CD14-positive monocyte (primary cell): ENCODE measurements at regions not wholly inside any gene's neighbourhood (a gene's known extent, or its start where the extent isn't known, plus 50 kb on each side); places are given as distances from the start of the nearest gene placed in this dataset.

Experiments used
- DNase-seq, 3 donors: peaks; one replicate each; pipeline ENCODE4 v3.0.0-alpha.2; 2011 to 2022
- H2AFZ ChIP-seq: 2 replicates; pipeline ENCODE4 v1.6.0; 2012; ENCODE audit warnings: mild to moderate bottlenecking, low read depth, low read length, inconsistent platforms; ENCODE audit not compliant: insufficient read depth, poor library complexity, severe bottlenecking
- H3K27ac ChIP-seq, 2 donors: 1 replicate in 1 of 2; 2 replicates in 1 of 2; pipeline ENCODE4 v1.5.1; 2012 to 2013; ENCODE audit warnings: low read length in 2 of 2, control low read depth in 1 of 2, inconsistent platforms in 1 of 2, low read depth in 1 of 2, mild to moderate bottlenecking in 1 of 2
- H3K27me3 ChIP-seq, 2 donors: one replicate each; pipeline versions ENCODE4 v1.6.0 to v1.6.1; 2011 to 2013; ENCODE audit warnings: low read length in 2 of 2; ENCODE audit not compliant: control insufficient read depth in 2 of 2, insufficient read depth in 2 of 2
- H3K36me3 ChIP-seq, 2 donors: replicated peaks in 1 of 2; 1 replicate in 1 of 2; 2 replicates in 1 of 2; pipeline versions ENCODE4 v1.5.1 to v1.6.1; 2012 to 2013; ENCODE audit warnings: low read length in 2 of 2, control low read depth in 1 of 2, inconsistent platforms in 1 of 2, mild to moderate bottlenecking in 1 of 2; ENCODE audit not compliant: insufficient read depth in 2 of 2, control insufficient read depth in 1 of 2
- H3K4me1 ChIP-seq, 2 donors: 1 replicate in 1 of 2; 2 replicates in 1 of 2; pipeline versions ENCODE4 v1.5.1 to v1.6.1; 2012 to 2013; ENCODE audit warnings: low read length in 2 of 2, control low read depth in 1 of 2, inconsistent platforms in 1 of 2, mild to moderate bottlenecking in 1 of 2, moderate library complexity in 1 of 2; ENCODE audit not compliant: insufficient read depth in 2 of 2, control insufficient read depth in 1 of 2
- H3K4me2 ChIP-seq: replicated peaks from 2 replicates; pipeline ENCODE3; 2012; ENCODE audit warnings: low read length, moderate library complexity, mild to moderate bottlenecking; ENCODE audit not compliant: poor library complexity, severe bottlenecking; ENCODE audit errors: extremely low read depth
- H3K4me3 ChIP-seq, 3 experiments: fragments of 200-600 bp in 1 of 3; sonication (generic) in 1 of 3; replicated peaks in 1 of 3; 1 replicate in 2 of 3; 2 replicates in 1 of 3; pipeline ENCODE4 v1.5.1; 2011 to 2013; ENCODE audit warnings: low read length in 3 of 3, mild to moderate bottlenecking in 3 of 3, control low read depth in 2 of 3, low read depth in 2 of 3, inconsistent platforms in 1 of 3, moderate library complexity in 1 of 3
- H3K79me2 ChIP-seq: 2 replicates; pipeline ENCODE4 v1.6.0; 2012; ENCODE audit warnings: mild to moderate bottlenecking, control low read depth, inconsistent platforms, low read length, moderate library complexity; ENCODE audit not compliant: insufficient read depth
- H3K9ac ChIP-seq: 2 replicates; pipeline ENCODE4 v1.6.0; 2017; ENCODE audit warnings: low read length, mild to moderate bottlenecking; ENCODE audit not compliant: insufficient read depth, poor library complexity, severe bottlenecking
- H3K9me3 ChIP-seq, 2 donors: replicated peaks in 1 of 2; 1 replicate in 1 of 2; 2 replicates in 1 of 2; pipeline versions ENCODE4 v1.5.1 to v1.6.1; 2012 to 2013; ENCODE audit warnings: low read length in 2 of 2, control low read depth in 1 of 2; ENCODE audit not compliant: control insufficient read depth in 1 of 2, insufficient read depth in 1 of 2
- H4K20me1 ChIP-seq: 2 replicates; pipeline ENCODE4 v1.6.0; 2012; ENCODE audit warnings: mild to moderate bottlenecking, low read length, control low read depth, moderate library complexity; ENCODE audit not compliant: insufficient read depth
- H3K27ac Mint-ChIP-seq, 7 donors: one replicate each; pipeline ENCODE4 v1.8.0; 2020; ENCODE audit warnings: mild to moderate bottlenecking in 7 of 7, mixed read lengths in 7 of 7, moderate library complexity in 6 of 7, inconsistent platforms in 2 of 7
- H3K27me3 Mint-ChIP-seq, 3 donors: one replicate each; pipeline ENCODE4 v1.8.0; 2021 to 2022; ENCODE audit warnings: low read depth in 3 of 3, mild to moderate bottlenecking in 3 of 3, mixed read lengths in 3 of 3, moderate library complexity in 3 of 3, inconsistent platforms in 1 of 3
- H3K36me3 Mint-ChIP-seq, 2 donors: one replicate each; pipeline ENCODE4 v1.8.0; 2020; ENCODE audit warnings: mixed read lengths in 2 of 2, inconsistent platforms in 1 of 2, mild to moderate bottlenecking in 1 of 2
- H3K4me1 Mint-ChIP-seq: one replicate; pipeline ENCODE4 v1.8.0; 2020; ENCODE audit warnings: mild to moderate bottlenecking, mixed read lengths
- H3K4me3 Mint-ChIP-seq, 2 donors: one replicate each; pipeline ENCODE4 v1.8.0; 2020; ENCODE audit warnings: mild to moderate bottlenecking in 2 of 2, mixed read lengths in 2 of 2, moderate library complexity in 1 of 2
- H3K9me3 Mint-ChIP-seq, 7 donors: one replicate each; pipeline ENCODE4 v1.8.0; 2020 to 2022; ENCODE audit warnings: mixed read lengths in 7 of 7, mild to moderate bottlenecking in 6 of 7, moderate library complexity in 6 of 7, inconsistent platforms in 2 of 7
- CTCF ChIP-seq: fragments of 200-600 bp; IDR thresholded peaks from one replicate; pipeline ENCODE4 v1.8.0; 2022; ENCODE audit warnings: antibody characterized with exemption, mild to moderate bottlenecking
- WGBS: methylation state at CpG from one replicate; pipeline ENCODE4 v1.1.5; 2013; ENCODE audit warnings: missing lambda C conversion rate; ENCODE audit not compliant: insufficient coverage; 5-methylcytosine and 5-hydroxymethylcytosine counted together
- intact Hi-C, 2 donors: fragments of 100-400 bp; cut with micrococcal nuclease; formaldehyde crosslinking; loops; one replicate each; pipeline versions ENCODE4 v1.15.0 to v1.15.1; 2023

GRCh38 chr2:137842430-137842829 is 121.8 kb upstream of the HNMT start:
- no peak for TF ChIP-seq CTCF
- no peak for DNase-seq
- H3K9me3 Mint-ChIP-seq = peaks cover 0 to 2% (median 0%) of the 10 kb centered on the region in 7 donors

GRCh38 chr2:137842952-137843351 is 121.3 kb upstream of the HNMT start:
- peaks cover 0 to 2% (median 0%) of the 10 kb centered on the region in 7 donors for H3K9me3 Mint-ChIP-seq
- H3K36me3 ChIP-seq = no peaks in the 10 kb centered on the region
- H3K4me3 ChIP-seq = no peak overlapping the region
- TF ChIP-seq CTCF = no peak
- no peak overlapping the region for H3K4me2 ChIP-seq
- H4K20me1 ChIP-seq = no peaks in the 10 kb centered on the region
- H3K27me3 ChIP-seq = no peaks in the 10 kb centered on the region
- no peaks in the 10 kb centered on the region for H3K36me3 Mint-ChIP-seq
- no CpG with 5 or more reads among the region's 3 CpGs for WGBS
- H3K27ac Mint-ChIP-seq = no peak overlapping the region
- no peak for DNase-seq
- H3K27ac ChIP-seq = no peak overlapping the region
- H3K4me1 ChIP-seq = no peaks in the 10 kb centered on the region
- no peak overlapping the region for H3K9ac ChIP-seq
- H3K9me3 ChIP-seq = no peaks in the 10 kb centered on the region
- H3K27me3 Mint-ChIP-seq = peaks cover 0 to 3% (median 0%) of the 10 kb centered on the region in 3 donors
- intact Hi-C loops = no loop called here
- H3K4me1 Mint-ChIP-seq = no peaks in the 10 kb centered on the region
- no peaks in the 10 kb centered on the region for H3K79me2 ChIP-seq
- no peak overlapping the region for H3K4me3 Mint-ChIP-seq
- no peak overlapping the region for H2AFZ ChIP-seq

More at GRCh38 chr2:137842430-137842829, 121.8 kb upstream of the HNMT start:
- Mint-ChIP-seq H3K36me3 (no peaks in the 10 kb centered on the region), H3K27me3 (peaks cover 0 to 3% (median 0%) of the 10 kb centered on the region in 3 donors), H3K4me1 (no peaks in the 10 kb centered on the region), H3K27ac (no peak overlapping the region), H3K4me3 (no peak overlapping the region)
- no peak overlapping the region for H3K27ac ChIP-seq
- no peaks in the 10 kb centered on the region for H3K4me1 ChIP-seq
- no peaks in the 10 kb centered on the region for H4K20me1 ChIP-seq
- no peaks in the 10 kb centered on the region for H3K36me3 ChIP-seq
- no peaks in the 10 kb centered on the region for H3K79me2 ChIP-seq
- no peaks in the 10 kb centered on the region for H3K27me3 ChIP-seq
- H2AFZ ChIP-seq = no peak overlapping the region
- intact Hi-C loops = no loop called here
- no peak overlapping the region for H3K9ac ChIP-seq
- no peak overlapping the region for H3K4me3 ChIP-seq
- no peak overlapping the region for H3K4me2 ChIP-seq
- H3K9me3 ChIP-seq = no peaks in the 10 kb centered on the region
